Activated T-cell treated with anti-CD3 and anti-CD28 coated beads, Interleukin-2, amount 50 U/mL, for 72 hours (primary cell): ENCODE measurements at regions not wholly inside any gene's neighbourhood (a gene's known extent, or its start where the extent isn't known, plus 50 kb on each side); places are given as distances from the start of the nearest gene placed in this dataset.

Experiments used
- ATAC-seq, 2 donors: fragments of 150-1000 bp; cut with Tn5 transposase; replicated peaks in 1 of 2; 2 replicates each; pipeline ENCODE4 v1.10.0; 2021; ENCODE audit warnings: moderate library complexity in 2 of 2, mild to moderate bottlenecking in 1 of 2
- DNase-seq, 2 donors: peaks; one replicate each; pipeline ENCODE4 v3.0.0; 2021 to 2022; ENCODE audit warnings: mixed read lengths in 1 of 2
- H3K27ac Mint-ChIP-seq: one replicate; pipeline ENCODE4 v1.8.0; 2022; ENCODE audit warnings: mild to moderate bottlenecking, moderate library complexity, mixed read lengths
- H3K27me3 Mint-ChIP-seq: one replicate; pipeline ENCODE4 v1.8.0; 2022; ENCODE audit warnings: low read depth, mixed read lengths
- H3K36me3 Mint-ChIP-seq, 2 donors: one replicate each; pipeline ENCODE4 v1.8.0; 2022; ENCODE audit warnings: mixed read lengths in 2 of 2, mild to moderate bottlenecking in 1 of 2; ENCODE audit not compliant: insufficient read depth in 2 of 2
- H3K4me1 Mint-ChIP-seq: one replicate; pipeline ENCODE4 v1.8.0; 2022; ENCODE audit warnings: low read depth, mixed read lengths
- H3K4me3 Mint-ChIP-seq, 2 donors: one replicate each; pipeline ENCODE4 v1.8.0; 2022; ENCODE audit warnings: mild to moderate bottlenecking in 2 of 2, mixed read lengths in 2 of 2, moderate library complexity in 2 of 2
- H3K9me3 Mint-ChIP-seq, 2 donors: one replicate each; pipeline ENCODE4 v1.8.0; 2022; ENCODE audit warnings: mixed read lengths in 2 of 2

GRCh38 chr3:189092547-189092946 lies 79.2 kb upstream of the TPRG1 start:
- ATAC-seq (no peak), DNase-seq (no peak)
- Mint-ChIP-seq H3K27ac (no peak overlapping the region), H3K9me3 (peaks cover 0 to 2% of the 10 kb centered on the region in 2 donors), H3K4me3 (no peak overlapping the region), H3K36me3 (no peaks in the 10 kb centered on the region), H3K27me3 (no peaks in the 10 kb centered on the region), H3K4me1 (no peaks in the 10 kb centered on the region)

GRCh38 chr3:189094539-189094938 lies 77.2 kb upstream of the TPRG1 start:
- no peak for ATAC-seq

DNA sequence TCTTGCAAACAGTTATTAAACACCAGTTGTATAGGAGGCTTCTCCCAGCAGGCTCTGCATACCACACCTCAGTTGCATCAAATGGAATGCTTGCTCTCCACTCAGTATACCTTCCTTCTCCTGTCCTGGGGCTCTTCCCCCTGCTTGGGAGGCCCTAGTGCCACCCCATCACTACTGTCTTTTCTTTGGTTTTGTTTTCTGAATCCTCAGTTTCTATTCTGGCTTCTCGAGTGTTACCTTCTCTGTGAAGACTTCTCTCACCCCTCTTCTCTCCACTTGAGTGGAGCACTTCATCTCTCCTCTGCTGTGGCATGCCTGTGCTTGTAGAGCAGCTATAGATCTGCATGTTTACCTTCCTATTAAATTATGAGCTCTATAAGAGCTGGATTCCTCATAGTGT lies 75.7 kb upstream of the TPRG1 start:
- no peaks in the 10 kb centered on the region for H3K4me1 Mint-ChIP-seq
- H3K9me3 Mint-ChIP-seq, result no peaks in the 10 kb centered on the region
- no peak overlapping the region for H3K4me3 Mint-ChIP-seq
- ATAC-seq (no peak), DNase-seq (no peak)
- H3K27ac Mint-ChIP-seq, result no peak overlapping the region
- no peaks in the 10 kb centered on the region for H3K36me3 Mint-ChIP-seq
- no peaks in the 10 kb centered on the region for H3K27me3 Mint-ChIP-seq

More at GRCh38 chr3:189094539-189094938, 77.2 kb upstream of the TPRG1 start:
- Mint-ChIP-seq H3K36me3 (no peaks in the 10 kb centered on the region), H3K4me1 (no peaks in the 10 kb centered on the region), H3K4me3 (no peak overlapping the region), H3K27me3 (no peaks in the 10 kb centered on the region), H3K27ac (no peak overlapping the region), H3K9me3 (no peaks in the 10 kb centered on the region)
- DNase-seq, result no peak

DNA sequence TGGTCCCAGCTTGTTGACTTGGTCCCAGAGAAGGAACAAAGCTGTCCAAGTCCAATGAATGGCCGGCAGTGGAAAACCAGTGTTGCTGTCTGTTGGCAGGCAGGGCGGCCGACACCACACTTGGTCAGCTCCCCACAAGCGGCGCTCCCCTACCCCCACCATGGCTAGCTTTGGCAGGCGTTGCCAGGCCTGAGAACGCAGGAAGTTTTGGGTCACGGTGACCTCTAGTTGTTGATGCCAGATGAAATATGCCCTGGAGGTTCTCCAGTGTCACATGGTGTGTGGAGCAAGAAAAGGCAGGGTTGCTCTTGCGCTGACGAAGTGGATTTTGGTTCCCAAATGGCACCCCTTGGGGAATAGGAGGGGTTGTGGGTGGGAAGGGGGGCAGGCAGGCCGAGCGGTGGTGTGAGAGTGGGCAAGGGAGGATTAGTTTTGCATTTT lies 72.7 kb upstream of the TPRG1 start:
- Mint-ChIP-seq H3K4me3 (no peak overlapping the region), H3K4me1 (no peaks in the 10 kb centered on the region), H3K27me3 (no peaks in the 10 kb centered on the region), H3K27ac (no peak overlapping the region), H3K36me3 (no peaks in the 10 kb centered on the region), H3K9me3 (no peaks in the 10 kb centered on the region)
- ATAC-seq, result no peak
- no peak for DNase-seq

DNA sequence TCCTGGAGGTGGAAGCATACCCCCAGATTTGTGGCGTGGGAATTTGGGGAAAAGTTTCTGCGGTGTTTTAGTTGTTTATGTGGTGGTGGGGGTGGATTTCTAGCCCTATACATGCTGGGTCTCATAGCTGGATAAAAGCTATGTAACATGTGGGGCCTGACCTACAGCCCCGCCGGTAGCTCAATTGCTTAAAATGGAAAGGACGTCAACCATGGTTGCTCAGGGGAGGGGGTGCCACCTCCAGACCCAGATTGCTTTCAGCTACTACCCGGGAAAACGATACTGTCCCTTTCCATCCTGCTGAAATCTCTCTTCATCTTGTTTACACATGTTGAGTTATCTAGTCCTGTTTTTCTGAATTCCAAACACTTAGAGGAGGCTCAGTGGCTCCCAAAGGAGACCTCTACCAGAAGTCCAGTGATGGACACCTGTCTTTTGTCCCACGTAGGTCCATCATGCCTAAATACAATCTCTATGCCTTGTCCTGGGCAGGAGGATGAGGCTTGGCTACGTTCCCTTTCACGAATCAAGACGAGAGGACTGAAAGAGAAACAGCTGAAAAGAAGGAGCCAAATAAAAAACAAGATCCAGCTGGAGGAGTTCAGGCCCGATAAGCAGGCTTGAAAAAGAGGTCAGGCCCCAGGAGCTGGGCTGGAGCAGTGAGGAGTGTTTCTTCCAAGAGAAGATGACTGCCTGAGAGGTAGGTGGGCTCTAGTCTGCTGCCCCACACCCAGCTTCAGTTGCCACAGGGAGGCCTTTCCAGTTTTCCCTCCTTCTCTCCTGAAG lies 72.1 kb upstream of the TPRG1 start:
- ATAC-seq (no peak), DNase-seq (no peak)
- H3K4me3 Mint-ChIP-seq, result no peak overlapping the region
- H3K27me3 Mint-ChIP-seq, result no peaks in the 10 kb centered on the region
- no peak overlapping the region for H3K27ac Mint-ChIP-seq
- no peaks in the 10 kb centered on the region for H3K4me1 Mint-ChIP-seq
- no peaks in the 10 kb centered on the region for H3K36me3 Mint-ChIP-seq
- H3K9me3 Mint-ChIP-seq, result no peaks in the 10 kb centered on the region

- no peaks in the 10 kb centered on the region for H3K4me1 Mint-ChIP-seq
- no peaks in the 10 kb centered on the region for H3K9me3 Mint-ChIP-seq
Measured at GRCh38 chr3:189100866-189101265, 70.9 kb upstream of the TPRG1 start.

GRCh38 chr3:189101594-189101993 lies 70.2 kb upstream of the TPRG1 start:
- H3K27me3 Mint-ChIP-seq, result no peaks in the 10 kb centered on the region
- no peak overlapping the region for H3K27ac Mint-ChIP-seq
- no peaks in the 10 kb centered on the region for H3K9me3 Mint-ChIP-seq
- DNase-seq, result no peak
- H3K4me3 Mint-ChIP-seq, result no peak overlapping the region
- no peaks in the 10 kb centered on the region for H3K36me3 Mint-ChIP-seq
- no peaks in the 10 kb centered on the region for H3K4me1 Mint-ChIP-seq
- no peak for ATAC-seq

More at GRCh38 chr3:189100866-189101265, 70.9 kb upstream of the TPRG1 start:
- Mint-ChIP-seq H3K36me3 (no peaks in the 10 kb centered on the region), H3K4me3 (no peak overlapping the region), H3K27ac (no peak overlapping the region), H3K27me3 (no peaks in the 10 kb centered on the region)
- DNase-seq (no peak), ATAC-seq (no peak)

DNA sequence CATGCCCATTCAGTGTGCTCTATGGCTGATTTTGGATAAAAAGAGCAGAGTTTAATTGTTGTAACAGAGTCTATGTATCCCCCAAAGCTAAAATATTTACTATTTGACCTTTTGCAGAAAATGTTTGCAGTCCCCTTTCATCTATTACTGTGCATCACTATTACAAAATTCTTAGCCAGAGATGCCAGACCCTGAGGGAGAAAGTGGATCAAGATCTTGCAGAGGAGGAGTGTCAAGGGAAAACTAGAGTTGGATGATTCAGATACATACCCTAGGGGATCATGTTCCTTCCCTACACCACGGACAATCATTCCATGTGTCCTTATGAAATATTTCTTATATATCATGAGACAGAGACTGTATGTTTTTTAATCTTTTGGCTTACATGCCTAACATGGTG lies 68.6 kb upstream of the TPRG1 start:
- H3K4me3 Mint-ChIP-seq, result no peak overlapping the region
- ATAC-seq (no peak), DNase-seq (no peak)
- no peaks in the 10 kb centered on the region for H3K36me3 Mint-ChIP-seq
- H3K9me3 Mint-ChIP-seq, result no peaks in the 10 kb centered on the region
- H3K27me3 Mint-ChIP-seq, result no peaks in the 10 kb centered on the region
- no peak overlapping the region for H3K27ac Mint-ChIP-seq
- H3K4me1 Mint-ChIP-seq, result no peaks in the 10 kb centered on the region

- no peak overlapping the region for H3K4me3 Mint-ChIP-seq
- H3K36me3 Mint-ChIP-seq, result peaks cover 0 to 2% of the 10 kb centered on the region in 2 donors
- no peak overlapping the region for H3K27ac Mint-ChIP-seq
- H3K27me3 Mint-ChIP-seq, result peaks cover 29% of the 10 kb centered on the region
- ATAC-seq (no peak), DNase-seq (no peak)
- H3K4me1 Mint-ChIP-seq, result no peaks in the 10 kb centered on the region
- H3K9me3 Mint-ChIP-seq, result peaks cover 0 to 1% of the 10 kb centered on the region in 2 donors
Measured at GRCh38 chr3:189108067-189108466, 63.7 kb upstream of the TPRG1 start.

DNA sequence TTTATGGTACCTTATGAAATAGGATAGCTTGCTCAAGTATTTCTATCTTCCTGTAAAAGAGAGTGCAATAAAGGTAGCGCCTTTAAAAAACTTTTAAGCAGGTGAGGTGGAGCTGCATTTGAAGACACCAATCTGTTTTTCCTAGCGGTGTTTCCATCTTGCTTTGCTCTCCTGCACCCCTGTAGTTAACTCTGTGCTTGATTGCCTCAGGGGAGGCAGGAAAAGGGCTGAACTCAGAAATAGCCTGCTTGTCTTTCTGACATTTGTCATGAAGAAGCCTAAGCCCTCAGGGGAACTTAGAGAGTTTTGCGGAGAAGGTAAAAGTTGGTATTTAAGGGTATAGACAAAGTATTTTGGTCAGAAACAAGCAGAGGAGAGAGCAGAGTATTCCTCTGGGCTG lies 63.0 kb upstream of the TPRG1 start:
- H3K27me3 Mint-ChIP-seq, result peaks cover 29% of the 10 kb centered on the region
- H3K36me3 Mint-ChIP-seq, result peaks cover 0 to 2% of the 10 kb centered on the region in 2 donors
- H3K4me1 Mint-ChIP-seq, result no peaks in the 10 kb centered on the region
- no peak overlapping the region for H3K27ac Mint-ChIP-seq
- no peak overlapping the region for H3K4me3 Mint-ChIP-seq
- H3K9me3 Mint-ChIP-seq, result peaks cover 0 to 1% of the 10 kb centered on the region in 2 donors
- no peak for DNase-seq
- no peak for ATAC-seq

DNA sequence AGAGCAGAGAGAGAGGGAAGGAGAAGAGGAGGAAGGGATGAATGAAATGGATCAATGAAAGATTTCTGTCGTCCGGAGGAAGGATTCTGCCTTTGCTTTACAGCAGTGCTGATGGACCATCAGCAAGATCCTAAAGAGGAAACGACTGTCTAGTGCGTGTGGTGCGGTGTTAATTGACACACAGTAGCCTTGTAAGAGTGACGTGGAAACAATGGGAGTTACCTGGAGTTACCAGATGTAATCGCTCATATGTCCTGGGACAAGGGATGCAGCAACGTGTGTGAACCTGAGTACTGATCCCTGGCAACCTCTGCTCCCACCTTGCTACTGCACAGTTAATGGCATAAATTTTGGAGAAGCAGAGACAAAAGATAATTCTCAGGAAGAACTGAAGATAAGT lies 62.6 kb upstream of the TPRG1 start:
- no peak overlapping the region for H3K4me3 Mint-ChIP-seq
- DNase-seq (no peak), ATAC-seq (no peak)
- peaks cover 0 to 1% of the 10 kb centered on the region in 2 donors for H3K9me3 Mint-ChIP-seq
- H3K27ac Mint-ChIP-seq, result no peak overlapping the region
- H3K36me3 Mint-ChIP-seq, result peaks cover 0 to 2% of the 10 kb centered on the region in 2 donors
- no peaks in the 10 kb centered on the region for H3K4me1 Mint-ChIP-seq
- H3K27me3 Mint-ChIP-seq, result peaks cover 29% of the 10 kb centered on the region

DNA sequence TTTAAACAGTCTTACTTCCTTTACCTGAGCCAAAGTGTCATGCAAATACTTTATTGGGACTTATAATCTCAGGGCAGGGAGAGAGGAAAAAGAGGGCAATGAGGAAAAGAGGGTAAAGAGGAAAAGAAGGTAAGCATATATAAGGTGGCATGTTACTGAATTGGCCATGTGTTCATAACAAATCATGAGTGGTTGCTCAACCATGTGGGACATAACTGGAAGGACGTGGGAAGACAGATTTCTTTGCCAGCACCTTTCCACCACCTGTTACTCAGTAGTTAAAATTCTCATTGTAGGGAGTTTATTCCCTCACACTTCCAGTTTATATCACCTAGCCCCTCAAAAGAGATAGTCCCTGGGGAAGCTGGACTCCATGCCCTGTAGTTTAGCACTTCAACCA lies 54.7 kb upstream of the TPRG1 start:
- H3K27me3 Mint-ChIP-seq, result peaks cover 7% of the 10 kb centered on the region
- no peak overlapping the region for H3K4me3 Mint-ChIP-seq
- DNase-seq (no peak), ATAC-seq (no peak)
- no peaks in the 10 kb centered on the region for H3K4me1 Mint-ChIP-seq
- peaks cover 8 to 21% of the 10 kb centered on the region in 2 donors for H3K36me3 Mint-ChIP-seq
- no peak overlapping the region for H3K27ac Mint-ChIP-seq
- peaks cover 7 to 11% of the 10 kb centered on the region in 2 donors for H3K9me3 Mint-ChIP-seq

GRCh38 chr3:189118896-189119295 lies 52.9 kb upstream of the TPRG1 start:
- H3K27me3 Mint-ChIP-seq, result no peaks in the 10 kb centered on the region
- H3K9me3 Mint-ChIP-seq, result peaks cover 6 to 11% of the 10 kb centered on the region in 2 donors
- no peaks in the 10 kb centered on the region for H3K4me1 Mint-ChIP-seq
- ATAC-seq (no peak), DNase-seq (no peak)
- no peak overlapping the region for H3K4me3 Mint-ChIP-seq
- peaks cover 8 to 19% of the 10 kb centered on the region in 2 donors for H3K36me3 Mint-ChIP-seq
- H3K27ac Mint-ChIP-seq, result no peak overlapping the region

DNA sequence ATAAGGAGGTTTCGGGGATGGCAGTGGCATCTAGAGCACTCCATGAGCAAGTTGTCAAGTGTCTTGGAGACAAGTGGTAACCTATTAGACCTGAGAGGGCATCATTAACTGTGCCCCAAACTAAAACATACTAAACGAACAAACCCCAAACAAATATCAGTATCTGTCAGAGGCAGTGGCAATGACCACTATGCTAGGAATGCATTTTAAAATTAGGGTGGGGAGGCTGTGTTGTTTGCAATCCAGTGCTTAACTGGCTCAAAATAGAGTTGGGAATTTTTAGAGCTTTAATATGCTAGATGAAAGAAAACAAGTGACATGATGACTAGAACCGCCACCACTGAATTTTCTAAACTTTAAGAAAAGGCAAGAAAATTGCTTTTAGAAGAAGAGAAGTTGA lies 51.8 kb upstream of the TPRG1 start:
- Mint-ChIP-seq H3K36me3 (peaks cover 8 to 19% of the 10 kb centered on the region in 2 donors), H3K4me1 (no peaks in the 10 kb centered on the region), H3K4me3 (no peak overlapping the region), H3K27me3 (no peaks in the 10 kb centered on the region), H3K9me3 (peaks cover 6 to 11% of the 10 kb centered on the region in 2 donors), H3K27ac (no peak overlapping the region)
- no peak for ATAC-seq
- no peak for DNase-seq
